Stomach (tissue), 8 donors: ENCODE measurements at regions not wholly inside any gene's neighbourhood (a gene's known extent, or its start where the extent isn't known, plus 50 kb on each side); places are given as distances from the start of the nearest gene placed in this dataset.
A peak's percentile ranks its signal among the peaks of the same experiment; 100 is the strongest.

ENCODE experiments used
- DNase-seq, 2 donors: peaks; one replicate each; pipeline versions ENCODE4 v3.0.0 to v3.0.0-alpha.2; 2013 to 2019
- H3K27ac ChIP-seq, 5 donors: fragments of 200-600 bp in 4 of 5; sonication (generic) in 4 of 5; one replicate each; pipeline ENCODE4 v1.5.1; 2013 to 2019; ENCODE audit warnings: mild to moderate bottlenecking in 1 of 5, moderate library complexity in 1 of 5
- H3K27me3 ChIP-seq, 3 donors: fragments of 200-600 bp; sonication (generic); one replicate each; pipeline ENCODE4 v1.5.1; 2017 to 2019; ENCODE audit warnings: mixed run types in 1 of 3
- H3K36me3 ChIP-seq, 4 donors: fragments of 200-600 bp; sonication (generic); 1 replicate in 3 of 4; 2 replicates in 1 of 4; pipeline ENCODE4 v1.5.1; 2016 to 2019
- H3K4me1 ChIP-seq, 4 donors: fragments of 200-600 bp; sonication (generic); one replicate each; pipeline ENCODE4 v1.5.1; 2016 to 2019
- H3K4me3 ChIP-seq, 4 donors: fragments of 200-600 bp; sonication (generic) in 3 of 4; one replicate each; pipeline ENCODE4 v1.5.1; 2016 to 2019; ENCODE audit warnings: mild to moderate bottlenecking in 1 of 4
- H3K9me3 ChIP-seq, 4 donors: fragments of 200-600 bp; sonication (generic); one replicate each; pipeline ENCODE4 v1.5.1; 2016 to 2019
- EP300 ChIP-seq: sonication (generic); formaldehyde crosslinking; IDR thresholded peaks from one replicate; pipeline ENCODE4 v1.6.1; 2017; ENCODE audit warnings: antibody characterized with exemption
- POLR2A ChIP-seq, 4 donors: fragments of 450-650 bp; IDR thresholded peaks; one replicate each; pipeline ENCODE4 v1.6.1; 2016; ENCODE audit warnings: antibody characterized with exemption in 4 of 4, control low read depth in 2 of 4, mild to moderate bottlenecking in 1 of 4, moderate library complexity in 1 of 4
- POLR2AphosphoS5 ChIP-seq, 3 donors: sonication (generic); formaldehyde crosslinking; IDR thresholded peaks; one replicate each; pipeline ENCODE4 v1.6.1; 2016; ENCODE audit warnings: antibody characterized with exemption in 3 of 3
- WGBS, 5 donors: extraction: QIAGEN DNeasy Blood & Tissue Kit in 3 of 5; methylation state at CpG; one replicate each; pipeline versions ENCODE4 v1.1.5 to v1.1.7; 2013 to 2018; 5-methylcytosine and 5-hydroxymethylcytosine counted together
- intact Hi-C: fragments of 100-400 bp; cut with DNase I; formaldehyde crosslinking; loops from one replicate; pipeline ENCODE4 v1.15.1; 2023; ENCODE audit warnings: low total_unique reads
- TF ChIP-seq, protein P1 (sequence below), 7 experiments: fragments of 450-650 bp in 4 of 7; fragments of 200-600 bp in 3 of 7; sonication (generic) in 3 of 7; IDR thresholded peaks; one replicate each; pipeline ENCODE4 v1.5.1; 2016 to 2019; ENCODE audit warnings: antibody characterized with exemption in 7 of 7, control low read depth in 2 of 7, mild to moderate bottlenecking in 1 of 7
- donor health status: healthy with polysubstance abuse.
- donor health status: Bipolar disorder and iron deficiency.
- donor health status: healthy.

DNA sequence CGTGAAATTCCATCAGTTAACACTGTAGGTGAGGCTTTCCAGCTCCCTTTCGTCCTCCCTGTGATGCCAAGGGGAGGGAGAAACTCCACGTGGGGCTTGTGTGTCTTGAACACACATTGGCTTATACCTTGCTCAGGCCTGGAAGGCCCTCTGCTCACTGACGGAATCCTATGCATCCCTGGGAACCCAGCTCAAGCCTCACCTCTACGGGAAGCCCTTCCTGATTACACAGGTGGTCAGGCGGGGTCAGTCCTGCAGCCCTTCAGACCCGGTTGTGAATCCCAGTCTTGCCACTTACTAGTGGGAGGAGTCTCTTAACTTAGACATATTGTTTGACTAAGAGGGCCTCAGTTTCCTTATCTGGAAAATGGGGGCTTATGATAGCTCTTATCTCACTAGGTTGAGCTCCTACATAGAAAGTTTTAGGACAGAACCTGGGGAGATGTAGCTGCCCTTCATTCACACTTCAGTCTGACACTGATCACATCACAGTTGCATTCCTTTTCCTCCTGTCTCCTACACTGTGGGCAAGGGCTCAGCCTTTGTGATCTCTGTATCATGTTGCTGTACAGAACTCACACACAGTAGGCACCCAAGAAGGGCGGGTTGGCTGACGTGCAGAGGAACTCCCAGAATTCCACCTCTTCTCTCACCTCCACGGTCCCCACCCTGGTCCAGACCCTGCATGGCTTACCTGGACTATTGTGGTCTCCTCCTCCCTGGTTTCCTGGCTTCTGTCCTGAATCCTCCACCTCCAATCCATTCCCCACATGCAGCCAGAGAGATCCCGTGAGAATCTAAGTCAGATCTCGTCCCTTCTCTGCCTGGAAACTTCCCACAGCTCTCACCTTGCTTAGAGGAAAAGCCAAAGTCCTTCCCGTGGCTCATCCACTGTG lies 129.6 kb downstream of the CEBPB start:
- no peaks in the 10 kb centered on the region for H3K9me3 ChIP-seq
- WGBS, 5 donors = 71 to 78% (median 75%) methylated on average over 13 of the region's 13 CpGs
- no peaks in the 10 kb centered on the region for H3K36me3 ChIP-seq
- no peaks in the 10 kb centered on the region for H3K27me3 ChIP-seq
- H3K27ac ChIP-seq = peak overlapping the region; percentile 39 to 88 (median 85)
- peaks cover 19 to 30% (median 22%) of the 10 kb centered on the region in 4 donors for H3K4me1 ChIP-seq
- DNase-seq = no peak
- TF ChIP-seq, protein P1, sequence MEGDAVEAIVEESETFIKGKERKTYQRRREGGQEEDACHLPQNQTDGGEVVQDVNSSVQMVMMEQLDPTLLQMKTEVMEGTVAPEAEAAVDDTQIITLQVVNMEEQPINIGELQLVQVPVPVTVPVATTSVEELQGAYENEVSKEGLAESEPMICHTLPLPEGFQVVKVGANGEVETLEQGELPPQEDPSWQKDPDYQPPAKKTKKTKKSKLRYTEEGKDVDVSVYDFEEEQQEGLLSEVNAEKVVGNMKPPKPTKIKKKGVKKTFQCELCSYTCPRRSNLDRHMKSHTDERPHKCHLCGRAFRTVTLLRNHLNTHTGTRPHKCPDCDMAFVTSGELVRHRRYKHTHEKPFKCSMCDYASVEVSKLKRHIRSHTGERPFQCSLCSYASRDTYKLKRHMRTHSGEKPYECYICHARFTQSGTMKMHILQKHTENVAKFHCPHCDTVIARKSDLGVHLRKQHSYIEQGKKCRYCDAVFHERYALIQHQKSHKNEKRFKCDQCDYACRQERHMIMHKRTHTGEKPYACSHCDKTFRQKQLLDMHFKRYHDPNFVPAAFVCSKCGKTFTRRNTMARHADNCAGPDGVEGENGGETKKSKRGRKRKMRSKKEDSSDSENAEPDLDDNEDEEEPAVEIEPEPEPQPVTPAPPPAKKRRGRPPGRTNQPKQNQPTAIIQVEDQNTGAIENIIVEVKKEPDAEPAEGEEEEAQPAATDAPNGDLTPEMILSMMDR (IDR thresholded peaks at IDR 0.05) = no peak
- TF ChIP-seq EP300 = no peak
- TF ChIP-seq POLR2A (IDR thresholded peaks at IDR 0.05) = no peak
- no peak for TF ChIP-seq POLR2AphosphoS5 (IDR thresholded peaks at IDR 0.05)
- intact Hi-C loops = no loop called here
- H3K4me3 ChIP-seq = peak overlapping the region in 3 of 4 donors; percentile 20 to 37 (median 37)

DNA sequence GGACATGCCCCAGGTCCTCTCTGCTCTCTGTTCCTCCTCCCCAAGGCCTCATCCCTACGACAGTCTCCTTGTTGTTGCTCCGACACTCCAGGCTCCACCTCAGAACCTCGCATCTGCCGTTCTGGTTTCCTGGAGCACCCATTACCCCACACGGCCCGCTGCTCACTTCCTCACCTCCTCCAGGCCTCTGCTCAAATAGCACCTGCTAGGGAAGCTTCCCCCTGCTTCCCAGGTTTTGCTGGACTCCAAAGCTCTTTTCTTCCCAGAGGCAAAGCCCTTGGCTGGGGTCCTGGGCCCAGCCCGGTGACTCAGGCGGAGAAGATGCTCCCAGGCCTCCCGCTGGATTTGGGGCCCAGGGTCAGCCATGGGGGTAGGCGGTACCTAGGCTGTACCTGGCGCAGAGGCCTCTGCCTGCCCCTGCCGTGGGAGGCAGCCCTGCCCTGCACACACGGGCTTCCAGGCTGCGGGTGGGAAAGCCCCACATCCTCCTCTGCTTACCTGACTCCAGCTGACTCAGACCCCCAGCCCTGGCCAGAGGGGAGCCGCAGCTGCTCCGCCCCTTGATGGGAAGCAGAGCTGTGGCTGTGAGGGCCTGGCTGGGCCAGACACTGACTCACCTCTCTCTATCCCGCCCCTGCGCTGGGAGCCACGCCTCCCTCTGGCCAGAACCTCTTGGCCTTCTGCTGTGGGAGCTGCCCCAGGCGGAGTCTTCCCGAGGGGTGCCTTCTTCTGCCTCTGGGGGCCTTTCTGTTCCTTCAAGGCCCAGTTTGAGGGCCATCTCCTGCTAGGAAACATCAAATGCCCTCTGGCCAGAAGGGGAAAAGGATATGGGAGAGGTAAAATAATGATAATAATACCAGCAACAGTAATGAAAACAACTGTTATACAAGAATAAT lies 130.5 kb downstream of the CEBPB start:
- Histone ChIP-seq H3K36me3 (no peaks in the 10 kb centered on the region), H3K4me3 (peak overlapping the region; percentile 11 to 37 (median 28)), H3K27me3 (no peaks in the 10 kb centered on the region), H3K4me1 (peaks cover 19 to 30% (median 22%) of the 10 kb centered on the region in 4 donors), H3K27ac (peak overlapping the region; percentile 39 to 88 (median 85)), H3K9me3 (no peaks in the 10 kb centered on the region)
- DNase-seq = peak; percentile 89 to 93
- TF ChIP-seq EP300 = no peak
- peak; percentile 63 to 91 (median 72) for TF ChIP-seq POLR2AphosphoS5 (IDR thresholded peaks at IDR 0.05)
- TF ChIP-seq, protein P1 (IDR thresholded peaks at IDR 0.05) = peak in 1 of 7 experiments; percentile 5
- TF ChIP-seq POLR2A (IDR thresholded peaks at IDR 0.05) = no peak
- intact Hi-C loops = no loop called here
- WGBS, 5 donors = 25 to 38% (median 26%) methylated on average over 18 to 21 of the region's 21 CpGs

DNA sequence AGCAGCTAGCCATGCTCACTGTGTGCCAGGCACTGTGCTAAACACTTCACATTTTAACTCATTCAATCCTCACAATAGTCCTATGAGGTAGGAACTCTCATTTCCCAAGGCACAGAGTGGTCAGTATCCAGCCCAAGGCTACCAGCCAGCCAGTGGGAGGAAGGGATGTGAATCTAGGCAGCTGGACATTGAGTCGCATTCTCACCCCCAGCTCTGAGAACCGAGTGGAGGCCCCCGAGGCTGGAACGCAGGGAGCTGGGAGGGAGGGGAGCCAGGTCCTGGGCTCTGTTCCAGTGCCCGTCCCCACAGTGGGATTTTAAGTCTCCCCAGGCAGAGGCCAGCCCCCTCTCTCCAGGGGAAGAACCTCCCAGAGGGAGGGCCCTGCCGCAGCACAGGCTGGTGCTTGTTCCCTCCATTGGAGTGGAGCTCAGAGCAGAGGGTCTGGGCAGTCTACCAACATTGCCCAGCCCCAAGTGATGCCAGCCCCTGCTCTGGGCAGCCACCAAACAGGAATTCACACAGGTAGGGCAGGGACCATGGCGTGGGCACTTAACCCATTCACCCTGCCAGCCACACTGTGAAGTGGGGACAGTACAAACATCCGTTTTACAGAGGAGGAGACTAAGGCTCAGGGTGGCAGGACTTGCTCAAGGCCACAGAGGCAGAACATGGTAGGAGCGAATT lies 131.3 kb downstream of the CEBPB start:
- DNase-seq = peak in 1 of 2 donors; percentile 67
- TF ChIP-seq EP300 = no peak
- TF ChIP-seq, protein P1 (IDR thresholded peaks at IDR 0.05) = no peak
- no peak for TF ChIP-seq POLR2A (IDR thresholded peaks at IDR 0.05)
- TF ChIP-seq POLR2AphosphoS5 (IDR thresholded peaks at IDR 0.05) = no peak
- intact Hi-C loops = no loop called here
- WGBS, 5 donors = 44 to 74% (median 64%) methylated on average over 5 to 9 of the region's 9 CpGs
- no peaks in the 10 kb centered on the region for H3K36me3 ChIP-seq
- H3K4me1 ChIP-seq = peaks cover 19 to 30% (median 22%) of the 10 kb centered on the region in 4 donors
- peak overlapping the region in 4 of 5 donors; percentile 83 to 88 (median 85) for H3K27ac ChIP-seq
- H3K27me3 ChIP-seq = no peaks in the 10 kb centered on the region
- H3K4me3 ChIP-seq = peak overlapping the region in 1 of 4 donors; percentile 11
- no peaks in the 10 kb centered on the region for H3K9me3 ChIP-seq
